Natural killer cell treated with Interleukin-12 subunit alpha and Interleukin-12 subunit beta and Interleukin-15 and Interleukin-18, amount 100 ng/mL, for 72 hours (primary cell): ENCODE measurements at regions not wholly inside any gene's neighbourhood (a gene's known extent, or its start where the extent isn't known, plus 50 kb on each side); places are given as distances from the start of the nearest gene placed in this dataset.
"Not testable (repeated sequence)": the region's sequence is repeated elsewhere in the genome, so short reads cannot be mapped to it uniquely, and the experiment has no call there.

ENCODE experiments used
- ATAC-seq, 2 donors: fragments of 150-1000 bp; cut with Tn5 transposase in 1 of 2; sonication (Bioruptor Pico), chemical (Tn5 transposase) in 1 of 2; 2 replicates each; pipeline ENCODE4 v1.10.0; 2021
- DNase-seq: peaks from one replicate; pipeline ENCODE4 v3.0.0; 2022; ENCODE audit warnings: low spot score
- H3K27ac Mint-ChIP-seq, 2 donors: 1 replicate in 1 of 2; 2 replicates in 1 of 2; pipeline ENCODE4 v1.8.0; 2022; ENCODE audit warnings: mixed read lengths in 2 of 2, mild to moderate bottlenecking in 1 of 2, moderate library complexity in 1 of 2
- H3K27me3 Mint-ChIP-seq, 2 donors: 1 replicate in 1 of 2; 2 replicates in 1 of 2; pipeline ENCODE4 v1.8.0; 2022; ENCODE audit warnings: mixed read lengths in 2 of 2
- H3K36me3 Mint-ChIP-seq: one replicate; pipeline ENCODE4 v1.8.0; 2022; ENCODE audit warnings: mixed read lengths
- H3K4me1 Mint-ChIP-seq, 2 donors: 1 replicate in 1 of 2; 2 replicates in 1 of 2; pipeline ENCODE4 v1.8.0; 2022; ENCODE audit warnings: low read depth in 2 of 2, mixed read lengths in 2 of 2, mild to moderate bottlenecking in 1 of 2
- H3K4me3 Mint-ChIP-seq: one replicate; pipeline ENCODE4 v1.8.0; 2022; ENCODE audit warnings: mixed read lengths
- H3K9me3 Mint-ChIP-seq: 2 replicates; pipeline ENCODE4 v1.8.0; 2022; ENCODE audit warnings: mixed read lengths

DNA sequence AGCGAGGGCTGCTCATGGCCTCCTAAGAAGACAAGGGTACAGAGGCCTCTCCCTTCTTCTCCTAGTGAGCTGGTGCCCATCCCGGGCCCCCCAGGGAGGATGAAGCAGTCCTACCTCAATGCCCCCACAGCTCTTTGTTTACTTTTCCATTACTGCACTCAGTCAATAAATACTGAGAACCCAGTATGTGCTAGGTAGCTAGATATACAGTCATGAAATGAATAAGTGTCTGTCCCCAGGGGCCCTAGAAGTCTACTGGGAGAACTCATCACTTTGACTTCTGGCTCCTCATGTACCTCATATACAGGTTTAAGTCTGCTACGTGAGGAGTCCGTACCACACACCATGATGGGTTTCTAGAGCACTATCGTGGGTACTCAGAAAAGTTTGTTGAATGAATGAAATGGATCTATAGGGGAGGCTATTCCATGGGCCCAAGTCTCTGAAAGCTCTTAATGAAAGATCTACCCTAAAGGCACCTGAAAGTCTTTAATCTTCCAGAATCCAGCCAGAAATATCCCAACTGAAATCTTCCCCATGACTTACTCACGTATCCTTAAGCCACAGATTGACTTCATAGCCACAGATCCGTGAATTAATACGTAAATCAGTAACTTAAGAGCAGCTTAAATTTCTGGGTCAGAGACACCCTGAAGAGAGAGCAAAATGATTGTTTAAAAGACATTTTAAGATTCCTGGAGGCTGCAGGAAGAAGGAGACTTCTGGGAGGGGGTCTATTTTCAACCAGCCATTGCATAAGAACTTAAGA is 51.6 kb upstream of the POMP start:
- no peak for DNase-seq
- H3K9me3 Mint-ChIP-seq: no peaks in the 10 kb centered on the region
- H3K27me3 Mint-ChIP-seq: peaks cover 0 to 6% of the 10 kb centered on the region in 2 donors
- H3K36me3 Mint-ChIP-seq: no peaks in the 10 kb centered on the region
- H3K4me1 Mint-ChIP-seq: peaks cover 18 to 25% of the 10 kb centered on the region in 2 donors
- H3K4me3 Mint-ChIP-seq: no peak overlapping the region
- no peak for ATAC-seq
- no peak overlapping the region for H3K27ac Mint-ChIP-seq

GRCh38 chr13:28606466-28606865 is 52.5 kb upstream of the POMP start:
- no peak overlapping the region for H3K4me3 Mint-ChIP-seq
- peaks cover 11 to 16% of the 10 kb centered on the region in 2 donors for H3K4me1 Mint-ChIP-seq
- ATAC-seq: no peak

DNA sequence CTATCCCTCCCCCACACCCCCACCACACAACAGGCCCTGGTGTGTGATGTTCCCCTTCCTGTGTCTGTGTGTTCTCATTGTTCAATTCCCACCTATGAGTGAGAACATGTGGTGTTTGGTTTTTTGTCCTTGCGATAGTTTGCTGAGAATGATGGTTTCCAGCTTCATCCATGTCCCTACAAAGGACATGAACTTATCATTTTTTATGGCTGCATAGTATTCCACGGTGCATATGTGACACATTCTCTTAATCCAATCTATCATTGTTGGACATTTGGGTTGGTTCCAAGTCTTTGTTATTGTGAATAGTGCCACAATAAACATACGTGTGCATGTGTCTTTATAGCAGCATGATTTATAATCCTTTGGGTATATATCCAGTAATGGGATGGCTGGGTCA is 53.8 kb upstream of the POMP start:
- not testable (repeated sequence) for DNase-seq, H3K4me1 Mint-ChIP-seq, H3K27ac Mint-ChIP-seq, H3K4me3 Mint-ChIP-seq, H3K27me3 Mint-ChIP-seq, H3K36me3 Mint-ChIP-seq, ATAC-seq, H3K9me3 Mint-ChIP-seq

More at GRCh38 chr13:28606466-28606865, 52.5 kb upstream of the POMP start:
- no peak for DNase-seq
- H3K27me3 Mint-ChIP-seq: peaks cover 0 to 6% of the 10 kb centered on the region in 2 donors
- H3K27ac Mint-ChIP-seq: no peak overlapping the region
- H3K36me3 Mint-ChIP-seq: no peaks in the 10 kb centered on the region
- no peaks in the 10 kb centered on the region for H3K9me3 Mint-ChIP-seq

DNA sequence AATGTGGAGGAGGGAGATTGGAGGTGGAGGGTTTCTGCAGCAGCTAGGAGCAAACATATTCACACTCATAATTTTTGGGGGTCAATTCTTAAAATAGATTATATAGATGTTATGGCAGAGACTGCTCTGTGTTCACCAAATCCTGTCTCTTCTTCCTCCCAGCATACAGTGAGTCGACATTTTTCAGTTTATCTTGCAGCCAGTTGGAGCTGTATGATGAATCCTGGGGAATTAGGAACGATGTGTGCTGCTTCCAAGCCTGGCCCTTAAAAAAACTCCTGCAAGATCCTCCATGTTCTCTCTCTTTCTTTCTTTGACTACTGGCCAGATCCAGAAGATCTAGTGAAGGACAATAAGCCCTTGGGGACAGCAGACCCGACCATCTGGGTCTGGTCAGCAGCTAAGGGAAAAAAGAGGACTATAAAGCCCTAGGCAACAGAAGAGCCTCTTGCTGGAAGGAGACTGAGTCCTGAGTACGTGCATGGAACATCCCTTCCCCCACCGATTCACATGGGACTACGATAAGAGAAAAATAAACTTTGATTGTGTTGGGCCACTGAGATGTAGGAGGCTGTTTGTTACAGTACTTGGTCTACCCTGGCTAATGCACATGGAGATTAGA is 55.8 kb upstream of the POMP start:
- Mint-ChIP-seq H3K27me3 (peaks cover 3 to 6% of the 10 kb centered on the region in 2 donors), H3K9me3 (no peaks in the 10 kb centered on the region), H3K27ac (no peak overlapping the region), H3K4me3 (no peak overlapping the region), H3K36me3 (no peaks in the 10 kb centered on the region), H3K4me1 (no peaks in the 10 kb centered on the region)
- DNase-seq: no peak
- no peak for ATAC-seq

DNA sequence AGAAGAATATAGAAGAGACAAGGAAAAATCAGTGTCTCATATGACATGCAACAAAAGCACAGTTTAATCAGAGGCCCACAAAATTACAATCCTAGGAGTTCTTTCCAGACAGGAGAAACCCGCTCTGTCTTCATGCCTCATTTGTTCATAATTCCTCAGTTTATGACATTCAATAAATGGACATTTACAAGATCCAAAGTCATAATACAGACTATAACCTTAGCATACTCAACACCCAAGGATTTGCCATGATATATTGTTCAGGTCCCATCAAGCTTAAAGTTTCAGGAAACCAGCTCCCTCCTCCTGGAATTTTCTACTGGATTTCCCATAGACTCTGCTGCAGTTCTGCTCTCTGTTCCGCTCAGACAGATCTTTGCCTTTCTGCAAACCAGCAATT is 56.4 kb upstream of the POMP start:
- no peak overlapping the region for H3K4me3 Mint-ChIP-seq
- no peaks in the 10 kb centered on the region for H3K9me3 Mint-ChIP-seq
- no peak overlapping the region for H3K27ac Mint-ChIP-seq
- no peak for DNase-seq
- no peaks in the 10 kb centered on the region for H3K4me1 Mint-ChIP-seq
- H3K27me3 Mint-ChIP-seq: peaks cover 4 to 6% of the 10 kb centered on the region in 2 donors
- no peaks in the 10 kb centered on the region for H3K36me3 Mint-ChIP-seq
- ATAC-seq: no peak

GRCh38 chr13:28601581-28601980 is 57.3 kb upstream of the POMP start:
- Mint-ChIP-seq H3K4me1 (no peaks in the 10 kb centered on the region), H3K9me3 (no peaks in the 10 kb centered on the region), H3K4me3 (no peak overlapping the region), H3K36me3 (no peaks in the 10 kb centered on the region), H3K27ac (no peak overlapping the region), H3K27me3 (peaks cover 7 to 11% of the 10 kb centered on the region in 2 donors)
- DNase-seq: no peak
- ATAC-seq: no peak

DNA sequence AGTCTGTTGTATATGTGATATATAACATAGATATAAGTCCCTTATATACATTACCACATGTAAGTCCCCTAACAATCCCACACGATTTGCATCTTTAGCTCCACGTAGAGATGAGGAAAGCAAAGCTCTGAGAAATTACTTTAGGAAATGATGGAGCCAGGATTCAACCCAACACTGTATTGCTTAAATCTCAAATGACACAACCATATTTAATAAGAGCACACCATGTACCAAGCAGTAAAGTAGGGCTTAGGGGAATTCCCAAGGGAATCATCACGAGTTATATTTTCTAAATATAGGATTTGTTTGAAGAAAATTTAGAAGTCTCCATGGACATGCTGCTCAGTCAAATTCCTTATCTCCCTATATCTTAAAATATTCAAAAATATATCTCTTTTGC is 61.3 kb upstream of the POMP start:
- no peak overlapping the region for H3K27ac Mint-ChIP-seq
- no peaks in the 10 kb centered on the region for H3K36me3 Mint-ChIP-seq
- DNase-seq (no peak), ATAC-seq (no peak)
- H3K4me1 Mint-ChIP-seq: no peaks in the 10 kb centered on the region
- no peaks in the 10 kb centered on the region for H3K9me3 Mint-ChIP-seq
- H3K4me3 Mint-ChIP-seq: no peak overlapping the region
- H3K27me3 Mint-ChIP-seq: peaks cover 11 to 25% of the 10 kb centered on the region in 2 donors

- no peaks in the 10 kb centered on the region for H3K36me3 Mint-ChIP-seq
- DNase-seq (no peak), ATAC-seq (no peak)
- H3K4me3 Mint-ChIP-seq: no peak overlapping the region
- peaks cover 3 to 4% of the 10 kb centered on the region in 2 donors for H3K4me1 Mint-ChIP-seq
- H3K27ac Mint-ChIP-seq: no peak overlapping the region
- peaks cover 16 to 37% of the 10 kb centered on the region in 2 donors for H3K27me3 Mint-ChIP-seq
- H3K9me3 Mint-ChIP-seq: no peaks in the 10 kb centered on the region
Measured at GRCh38 chr13:28590461-28590860, 68.5 kb upstream of the POMP start.

DNA sequence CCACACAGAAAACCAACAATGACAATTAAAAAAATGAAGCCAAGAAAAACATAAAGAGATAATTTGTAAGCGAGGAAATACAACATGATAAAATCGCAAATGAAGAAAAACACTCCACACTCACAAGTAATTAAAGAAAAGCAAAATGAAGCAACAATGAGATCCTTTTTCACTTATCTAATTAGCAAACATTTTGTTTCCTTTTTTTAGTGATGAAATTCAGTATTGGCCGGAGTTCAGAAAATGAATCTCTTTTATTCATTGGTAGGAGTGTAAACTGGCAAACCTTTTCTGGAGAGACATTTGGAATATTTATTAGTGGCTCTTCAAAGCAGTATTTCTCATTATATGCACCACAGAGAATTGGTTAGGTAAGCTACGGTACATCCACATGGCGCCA is 70.6 kb upstream of the POMP start:
- DNase-seq: no peak

GRCh38 chr13:28587174-28587540 is 71.8 kb upstream of the POMP start:
- H3K36me3 Mint-ChIP-seq: no peaks in the 10 kb centered on the region
- peaks cover 12 to 13% of the 10 kb centered on the region in 2 donors for H3K27me3 Mint-ChIP-seq
- no peak for DNase-seq
- H3K4me1 Mint-ChIP-seq: peaks cover 10% of the 10 kb centered on the region in 2 donors
- no peak overlapping the region for H3K4me3 Mint-ChIP-seq
- no peak overlapping the region for H3K27ac Mint-ChIP-seq
- H3K9me3 Mint-ChIP-seq: no peaks in the 10 kb centered on the region
- ATAC-seq: no peak

More for the DNA sequence above, 70.6 kb upstream of the POMP start:
- H3K4me1 Mint-ChIP-seq: peaks cover 3 to 10% of the 10 kb centered on the region in 2 donors
- no peaks in the 10 kb centered on the region for H3K36me3 Mint-ChIP-seq
- H3K27ac Mint-ChIP-seq: no peak overlapping the region
- H3K27me3 Mint-ChIP-seq: peaks cover 15 to 21% of the 10 kb centered on the region in 2 donors
- no peak for ATAC-seq
- no peaks in the 10 kb centered on the region for H3K9me3 Mint-ChIP-seq
- no peak overlapping the region for H3K4me3 Mint-ChIP-seq

- Mint-ChIP-seq H3K9me3 (no peaks in the 10 kb centered on the region), H3K27ac (no peak overlapping the region), H3K4me3 (no peak overlapping the region), H3K27me3 (peaks cover 8 to 10% of the 10 kb centered on the region in 2 donors), H3K36me3 (no peaks in the 10 kb centered on the region), H3K4me1 (peaks cover 10% of the 10 kb centered on the region in 2 donors)
- DNase-seq: no peak
- ATAC-seq: no peak
Measured at GRCh38 chr13:28586439-28587173, 72.3 kb upstream of the POMP start.

GRCh38 chr13:28585561-28585960 is 73.4 kb upstream of the POMP start:
- Mint-ChIP-seq H3K4me3 (no peak overlapping the region), H3K4me1 (peaks cover 10% of the 10 kb centered on the region in 2 donors), H3K36me3 (no peaks in the 10 kb centered on the region), H3K9me3 (no peaks in the 10 kb centered on the region), H3K27ac (peak overlapping the region in 1 of 2 donors; percentile 62), H3K27me3 (peaks cover 8% of the 10 kb centered on the region in 2 donors)
- DNase-seq: no peak
- ATAC-seq: peak; percentile 36 to 43

GRCh38 chr13:28584873-28585381 is 74.0 kb upstream of the POMP start:
- H3K27ac Mint-ChIP-seq: no peak overlapping the region
- H3K27me3 Mint-ChIP-seq: peaks cover 6 to 7% of the 10 kb centered on the region in 2 donors
- H3K4me3 Mint-ChIP-seq: no peak overlapping the region

DNA sequence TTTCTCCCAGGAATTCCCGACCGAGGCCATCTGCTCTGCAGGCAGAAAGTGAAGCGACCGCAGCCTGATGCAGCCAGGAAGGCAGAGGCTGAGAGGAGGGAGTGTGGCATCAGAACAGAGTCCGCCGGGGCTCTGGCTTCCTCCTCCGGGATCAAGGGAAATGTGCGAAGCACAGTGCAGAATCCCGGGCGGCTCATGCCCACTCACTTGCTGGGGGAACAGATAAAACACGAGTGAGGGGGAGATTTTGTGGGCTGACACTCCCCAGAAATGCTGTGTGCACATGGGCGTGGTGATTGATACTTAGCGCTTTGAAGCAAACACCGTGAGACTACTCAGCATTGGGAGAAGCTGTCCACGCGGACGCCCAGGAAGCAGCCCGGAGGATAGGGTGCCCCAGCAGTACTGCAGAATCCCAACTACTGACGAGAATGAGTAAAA is 75.3 kb upstream of the POMP start:
- Mint-ChIP-seq H3K9me3 (no peaks in the 10 kb centered on the region), H3K27me3 (peaks cover 0 to 3% of the 10 kb centered on the region in 2 donors), H3K4me1 (peaks cover 10% of the 10 kb centered on the region in 2 donors), H3K4me3 (no peak overlapping the region), H3K27ac (no peak overlapping the region), H3K36me3 (no peaks in the 10 kb centered on the region)
- ATAC-seq (no peak), DNase-seq (no peak)

More at GRCh38 chr13:28584873-28585381, 74.0 kb upstream of the POMP start:
- DNase-seq (no peak), ATAC-seq (no peak)
- no peaks in the 10 kb centered on the region for H3K9me3 Mint-ChIP-seq
- H3K4me1 Mint-ChIP-seq: peaks cover 10% of the 10 kb centered on the region in 2 donors
- H3K36me3 Mint-ChIP-seq: no peaks in the 10 kb centered on the region
